H54 (cell line): ENCODE measurements at regions not wholly inside any gene's neighbourhood (a gene's known extent, or its start where the extent isn't known, plus 50 kb on each side); places are given as distances from the start of the nearest gene placed in this dataset.

Experiments
- DNase-seq: peaks from one replicate; pipeline ENCODE4 v3.0.0; 2011; ENCODE audit warnings: low spot score, mixed read lengths; ENCODE audit not compliant: insufficient read length
- FAIRE-seq: peaks from 3 replicates; lab custom pipeline; 2011; peaks lifted over from hg19 to GRCh38; lab: Jason Lieb, UNC
- POLR2A ChIP-seq: IDR thresholded peaks from 2 replicates; pipeline ENCODE4 v1.6.1; 2011; ENCODE audit warnings: low read depth, mild to moderate bottlenecking, low read length

GRCh38 chr2:122100346-122100745 lies 344.9 kb downstream of the TSN start:
- no peak for FAIRE-seq

GRCh38 chr2:122100756-122101155 lies 345.3 kb downstream of the TSN start:
- DNase-seq (no peak), FAIRE-seq (no peak)
- no peak for TF ChIP-seq POLR2A

More at GRCh38 chr2:122100346-122100745, 344.9 kb downstream of the TSN start:
- no peak for TF ChIP-seq POLR2A
- DNase-seq, result no peak

GRCh38 chr2:122101319-122101718 lies 345.9 kb downstream of the TSN start:
- TF ChIP-seq POLR2A, result no peak
- DNase-seq (peak; percentile 6), FAIRE-seq (no peak)

- TF ChIP-seq POLR2A, result no peak
- FAIRE-seq, result no peak
These were observed 349.9 kb downstream of the TSN start for GRCh38 chr2:122105171-122105876.

GRCh38 chr2:122105877-122106206 lies 350.4 kb downstream of the TSN start:
- FAIRE-seq (no peak), DNase-seq (no peak)
- TF ChIP-seq POLR2A, result no peak

More at GRCh38 chr2:122105171-122105876, 349.9 kb downstream of the TSN start:
- DNase-seq, result no peak

GRCh38 chr2:122108186-122108585 lies 352.7 kb downstream of the TSN start:
- DNase-seq, result no peak
- no peak for FAIRE-seq
- no peak for TF ChIP-seq POLR2A

GRCh38 chr2:122112216-122113005 lies 357.0 kb downstream of the TSN start:
- TF ChIP-seq POLR2A, result no peak
- DNase-seq (no peak), FAIRE-seq (no peak)

GRCh38 chr2:122114421-122114820 lies 359.0 kb downstream of the TSN start:
- TF ChIP-seq POLR2A, result no peak
- FAIRE-seq (no peak), DNase-seq (no peak)

GRCh38 chr2:122117371-122117770 lies 361.9 kb downstream of the TSN start:
- TF ChIP-seq POLR2A, result no peak
- DNase-seq, result no peak
- FAIRE-seq, result no peak

- FAIRE-seq (no peak), DNase-seq (no peak)
- TF ChIP-seq POLR2A, result no peak
These were observed 373.9 kb downstream of the TSN start for GRCh38 chr2:122129399-122129798.

GRCh38 chr2:122132147-122132691 lies 376.8 kb downstream of the TSN start:
- FAIRE-seq (no peak), DNase-seq (no peak)
- no peak for TF ChIP-seq POLR2A

GRCh38 chr2:122135021-122135937 lies 379.8 kb downstream of the TSN start:
- FAIRE-seq (no peak), DNase-seq (no peak)

GRCh38 chr2:122136056-122136455 lies 380.6 kb downstream of the TSN start:
- no peak for DNase-seq
- no peak for TF ChIP-seq POLR2A
- no peak for FAIRE-seq

More at GRCh38 chr2:122135021-122135937, 379.8 kb downstream of the TSN start:
- no peak for TF ChIP-seq POLR2A
